ENCODE measurements at regions not wholly inside any gene's neighbourhood (a gene's known extent, or its start where the extent isn't known, plus 50 kb on each side); places are given as distances from the start of the nearest gene placed in this dataset.

DNA sequence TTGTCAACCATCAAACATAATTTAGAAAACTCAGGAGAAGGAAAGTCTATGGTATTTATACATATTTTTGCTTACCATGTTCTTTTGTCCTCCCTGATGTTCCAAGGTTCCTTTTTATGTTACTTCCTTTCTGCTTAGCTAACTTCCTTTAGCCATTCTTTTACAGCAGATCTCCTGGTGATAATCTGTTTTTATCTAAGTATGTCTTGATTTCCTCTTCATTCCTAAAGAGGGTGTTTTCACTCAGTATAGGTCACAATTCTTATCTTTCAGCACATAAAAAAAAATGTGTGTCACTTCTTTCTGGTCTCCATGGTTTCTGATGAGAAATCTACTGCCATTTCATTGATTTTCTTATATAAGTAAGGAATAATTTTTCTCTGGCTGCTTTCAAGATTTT is 384.4 kb upstream of the PDE4D start:
- Histone ChIP-seq H3K4me1 (peaks cover 0 to 12% (median 10%) of the 10 kb centered on the region in 4 donors), H3K9me3 (no peaks in the 10 kb centered on the region), H3K27ac (replicated peaks in 1 of 4) (no peak overlapping the region), H3K36me3 (no peaks in the 10 kb centered on the region), H3K4me3 (no peak overlapping the region), H3K27me3 (no peaks in the 10 kb centered on the region)
- no peak for DNase-seq (ENCODE audit: extremely low spot score)
- TF ChIP-seq POLR2AphosphoS5 (IDR thresholded peaks at IDR 0.05): no peak
- no peak for TF ChIP-seq EP300 (IDR thresholded peaks at IDR 0.05)
- no peak for TF ChIP-seq POLR2A (IDR thresholded peaks at IDR 0.05; ENCODE audit: low read depth)
- TF ChIP-seq, protein P1, sequence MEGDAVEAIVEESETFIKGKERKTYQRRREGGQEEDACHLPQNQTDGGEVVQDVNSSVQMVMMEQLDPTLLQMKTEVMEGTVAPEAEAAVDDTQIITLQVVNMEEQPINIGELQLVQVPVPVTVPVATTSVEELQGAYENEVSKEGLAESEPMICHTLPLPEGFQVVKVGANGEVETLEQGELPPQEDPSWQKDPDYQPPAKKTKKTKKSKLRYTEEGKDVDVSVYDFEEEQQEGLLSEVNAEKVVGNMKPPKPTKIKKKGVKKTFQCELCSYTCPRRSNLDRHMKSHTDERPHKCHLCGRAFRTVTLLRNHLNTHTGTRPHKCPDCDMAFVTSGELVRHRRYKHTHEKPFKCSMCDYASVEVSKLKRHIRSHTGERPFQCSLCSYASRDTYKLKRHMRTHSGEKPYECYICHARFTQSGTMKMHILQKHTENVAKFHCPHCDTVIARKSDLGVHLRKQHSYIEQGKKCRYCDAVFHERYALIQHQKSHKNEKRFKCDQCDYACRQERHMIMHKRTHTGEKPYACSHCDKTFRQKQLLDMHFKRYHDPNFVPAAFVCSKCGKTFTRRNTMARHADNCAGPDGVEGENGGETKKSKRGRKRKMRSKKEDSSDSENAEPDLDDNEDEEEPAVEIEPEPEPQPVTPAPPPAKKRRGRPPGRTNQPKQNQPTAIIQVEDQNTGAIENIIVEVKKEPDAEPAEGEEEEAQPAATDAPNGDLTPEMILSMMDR (IDR thresholded peaks at IDR 0.05): no peak
- intact Hi-C loops (cut with DNase I): no loop called here

DNA sequence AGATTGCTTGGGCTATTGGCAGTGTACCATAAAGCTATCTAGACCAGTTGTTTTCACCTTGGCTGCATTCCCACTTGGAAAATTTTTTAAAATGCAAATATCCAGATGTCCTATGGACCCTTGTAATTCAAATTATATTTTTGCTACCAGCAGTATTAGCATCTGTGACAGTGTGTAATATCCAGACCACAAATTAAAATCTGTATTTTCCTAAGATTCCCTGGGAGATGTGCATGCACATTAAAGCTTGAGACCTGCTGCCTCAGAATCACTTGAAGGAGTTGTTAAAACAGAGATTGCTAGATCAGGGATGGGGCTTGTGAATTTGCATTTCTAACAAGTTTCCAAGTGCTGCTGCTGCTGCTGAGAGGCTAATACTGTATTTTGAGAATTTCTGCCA is 381.2 kb upstream of the PDE4D start:
- no peak for DNase-seq (ENCODE audit: extremely low spot score)
- intact Hi-C loops (cut with DNase I): no loop called here
- no peaks in the 10 kb centered on the region for H3K9me3 ChIP-seq
- H3K4me3 ChIP-seq: no peak overlapping the region
- peak overlapping the region; percentile 67 to 81 (median 78) for H3K27ac ChIP-seq (replicated peaks in 1 of 4)
- no peaks in the 10 kb centered on the region for H3K27me3 ChIP-seq
- H3K4me1 ChIP-seq: peaks cover 0 to 37% (median 23%) of the 10 kb centered on the region in 4 donors
- TF ChIP-seq EP300 (IDR thresholded peaks at IDR 0.05) (no peak), POLR2AphosphoS5 (IDR thresholded peaks at IDR 0.05) (no peak), POLR2A (IDR thresholded peaks at IDR 0.05; ENCODE audit: low read depth) (no peak)
- TF ChIP-seq, protein P1 (IDR thresholded peaks at IDR 0.05): no peak
- no peaks in the 10 kb centered on the region for H3K36me3 ChIP-seq

DNA sequence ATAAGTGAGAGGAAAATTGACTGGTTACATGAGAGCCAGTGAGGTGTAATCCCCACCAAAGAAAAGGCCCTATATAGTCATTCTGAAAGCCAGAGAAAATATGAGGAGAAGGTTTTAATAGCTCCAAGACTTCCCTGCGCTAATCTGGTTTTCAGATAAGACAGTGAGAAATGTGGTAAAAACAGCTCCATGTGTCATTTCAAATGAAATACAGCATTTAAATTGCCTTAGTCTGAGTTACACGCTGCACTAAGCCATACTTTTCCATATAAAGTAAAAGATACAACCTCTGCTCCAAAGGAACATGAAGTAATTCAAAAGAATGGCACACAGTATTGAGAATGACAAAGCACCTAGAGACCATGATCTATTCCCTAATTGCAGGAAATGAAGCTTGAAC is 378.0 kb upstream of the PDE4D start:
- Histone ChIP-seq H3K9me3 (no peaks in the 10 kb centered on the region), H3K4me1 (peaks cover 0 to 43% (median 28%) of the 10 kb centered on the region in 4 donors), H3K27ac (replicated peaks in 1 of 4) (peak overlapping the region; percentile 67 to 81 (median 78)), H3K27me3 (no peaks in the 10 kb centered on the region), H3K4me3 (no peak overlapping the region), H3K36me3 (no peaks in the 10 kb centered on the region)
- WGBS: 47% methylated on average over 2 of the region's 2 CpGs
- TF ChIP-seq, protein P1 (IDR thresholded peaks at IDR 0.05): no peak
- TF ChIP-seq POLR2AphosphoS5 (IDR thresholded peaks at IDR 0.05) (peak in 1 of 2 donors; percentile 40), POLR2A (IDR thresholded peaks at IDR 0.05; ENCODE audit: low read depth) (no peak)
- intact Hi-C loops (cut with DNase I): no loop called here
- DNase-seq (ENCODE audit: extremely low spot score): no peak

DNA sequence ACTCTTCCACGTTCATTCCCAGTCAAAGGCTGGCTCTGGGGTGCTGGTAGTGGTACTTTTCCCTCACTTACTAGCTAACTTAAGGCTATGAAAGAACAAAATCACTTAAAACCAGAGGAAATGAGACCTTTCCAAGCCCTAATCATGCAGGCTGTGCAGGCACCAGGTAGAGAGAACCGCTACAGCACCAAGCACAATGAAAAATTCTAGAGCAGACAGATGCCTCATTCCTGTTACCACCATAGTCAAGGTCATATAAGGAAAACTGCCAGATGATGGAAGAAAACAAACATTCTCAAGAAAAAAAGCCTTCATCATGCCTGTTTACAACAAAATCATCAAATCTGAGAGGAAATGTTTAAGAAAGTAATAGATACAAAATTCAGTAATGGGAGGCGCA is 374.4 kb upstream of the PDE4D start:
- DNase-seq (ENCODE audit: extremely low spot score): no peak
- H3K4me3 ChIP-seq: no peak overlapping the region
- no peak overlapping the region for H3K27ac ChIP-seq (replicated peaks in 1 of 4)
- H3K9me3 ChIP-seq: no peaks in the 10 kb centered on the region
- H3K36me3 ChIP-seq: no peaks in the 10 kb centered on the region
- H3K4me1 ChIP-seq: peaks cover 0 to 36% (median 21%) of the 10 kb centered on the region in 4 donors
- intact Hi-C loops (cut with DNase I): no loop called here
- H3K27me3 ChIP-seq: no peaks in the 10 kb centered on the region
- TF ChIP-seq POLR2AphosphoS5 (IDR thresholded peaks at IDR 0.05) (no peak), POLR2A (IDR thresholded peaks at IDR 0.05; ENCODE audit: low read depth) (no peak), EP300 (IDR thresholded peaks at IDR 0.05) (no peak)
- TF ChIP-seq, protein P1 (IDR thresholded peaks at IDR 0.05): no peak
- 81% methylated on average over 3 of the region's 3 CpGs for WGBS

DNA sequence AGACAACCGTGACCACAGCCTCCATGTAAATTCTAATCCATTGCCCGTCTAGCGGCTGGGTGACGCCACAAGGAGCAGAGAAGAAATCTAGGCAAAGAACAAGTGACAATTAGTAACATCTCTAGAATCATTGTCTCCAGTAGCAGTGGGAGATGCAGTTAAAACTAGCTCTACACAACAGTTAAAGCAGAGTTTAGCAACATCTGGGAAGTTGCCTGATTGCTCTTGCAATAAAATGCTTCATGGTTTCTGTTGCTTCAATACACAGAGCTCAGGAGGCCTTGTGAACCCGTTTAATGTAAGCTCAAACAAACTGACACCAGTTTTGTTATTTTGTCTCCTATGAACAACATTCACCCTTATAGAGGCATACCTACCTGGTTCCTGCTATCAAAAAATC is 369.8 kb upstream of the PDE4D start:
- H3K4me1 ChIP-seq: peaks cover 0 to 16% (median 5%) of the 10 kb centered on the region in 4 donors
- WGBS: 94% methylated on average over 5 of the region's 5 CpGs
- H3K36me3 ChIP-seq: no peaks in the 10 kb centered on the region
- DNase-seq (ENCODE audit: extremely low spot score): no peak
- no peak overlapping the region for H3K27ac ChIP-seq (replicated peaks in 1 of 4)
- H3K9me3 ChIP-seq: no peaks in the 10 kb centered on the region
- TF ChIP-seq, protein P1 (IDR thresholded peaks at IDR 0.05): no peak
- TF ChIP-seq EP300 (IDR thresholded peaks at IDR 0.05) (no peak), POLR2A (IDR thresholded peaks at IDR 0.05; ENCODE audit: low read depth) (no peak), POLR2AphosphoS5 (IDR thresholded peaks at IDR 0.05) (no peak)
- H3K27me3 ChIP-seq: no peaks in the 10 kb centered on the region
- intact Hi-C loops (cut with DNase I): no loop called here
- no peak overlapping the region for H3K4me3 ChIP-seq
